ENCODE measurements at regions not wholly inside any gene's neighbourhood (a gene's known extent, or its start where the extent isn't known, plus 50 kb on each side); places are given as distances from the start of the nearest gene placed in this dataset.

GRCh38 chr18:66999003-66999402 is 395.1 kb upstream of the CDH19 start:
- Mint-ChIP-seq H3K36me3 (ENCODE audit: low read depth) (no peaks in the 10 kb centered on the region), H3K4me3 (ENCODE audit: unreplicated experiment) (no peak overlapping the region), H3K27me3 (ENCODE audit: low read depth) (peaks cover 12% of the 10 kb centered on the region), H3K4me1 (ENCODE audit: low read depth) (no peaks in the 10 kb centered on the region), H3K9me3 (ENCODE audit: low read depth) (no peaks in the 10 kb centered on the region), H3K27ac (ENCODE audit: unreplicated experiment) (no peak overlapping the region)
- no peak for DNase-seq (ENCODE audit: low spot score)
- TF ChIP-seq, protein P1, sequence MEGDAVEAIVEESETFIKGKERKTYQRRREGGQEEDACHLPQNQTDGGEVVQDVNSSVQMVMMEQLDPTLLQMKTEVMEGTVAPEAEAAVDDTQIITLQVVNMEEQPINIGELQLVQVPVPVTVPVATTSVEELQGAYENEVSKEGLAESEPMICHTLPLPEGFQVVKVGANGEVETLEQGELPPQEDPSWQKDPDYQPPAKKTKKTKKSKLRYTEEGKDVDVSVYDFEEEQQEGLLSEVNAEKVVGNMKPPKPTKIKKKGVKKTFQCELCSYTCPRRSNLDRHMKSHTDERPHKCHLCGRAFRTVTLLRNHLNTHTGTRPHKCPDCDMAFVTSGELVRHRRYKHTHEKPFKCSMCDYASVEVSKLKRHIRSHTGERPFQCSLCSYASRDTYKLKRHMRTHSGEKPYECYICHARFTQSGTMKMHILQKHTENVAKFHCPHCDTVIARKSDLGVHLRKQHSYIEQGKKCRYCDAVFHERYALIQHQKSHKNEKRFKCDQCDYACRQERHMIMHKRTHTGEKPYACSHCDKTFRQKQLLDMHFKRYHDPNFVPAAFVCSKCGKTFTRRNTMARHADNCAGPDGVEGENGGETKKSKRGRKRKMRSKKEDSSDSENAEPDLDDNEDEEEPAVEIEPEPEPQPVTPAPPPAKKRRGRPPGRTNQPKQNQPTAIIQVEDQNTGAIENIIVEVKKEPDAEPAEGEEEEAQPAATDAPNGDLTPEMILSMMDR (IDR thresholded peaks at IDR 0.05) = no peak

GRCh38 chr18:66995270-66995669 is 391.4 kb upstream of the CDH19 start:
- H3K27ac Mint-ChIP-seq (ENCODE audit: unreplicated experiment) = no peak overlapping the region
- no peak for DNase-seq (ENCODE audit: low spot score)
- no peaks in the 10 kb centered on the region for H3K9me3 Mint-ChIP-seq (ENCODE audit: low read depth)
- no peak overlapping the region for H3K4me3 Mint-ChIP-seq (ENCODE audit: unreplicated experiment)
- H3K27me3 Mint-ChIP-seq (ENCODE audit: low read depth) = peaks cover 6% of the 10 kb centered on the region
- H3K36me3 Mint-ChIP-seq (ENCODE audit: low read depth) = no peaks in the 10 kb centered on the region
- H3K4me1 Mint-ChIP-seq (ENCODE audit: low read depth) = no peaks in the 10 kb centered on the region
- TF ChIP-seq, protein P1 (IDR thresholded peaks at IDR 0.05) = no peak

DNA sequence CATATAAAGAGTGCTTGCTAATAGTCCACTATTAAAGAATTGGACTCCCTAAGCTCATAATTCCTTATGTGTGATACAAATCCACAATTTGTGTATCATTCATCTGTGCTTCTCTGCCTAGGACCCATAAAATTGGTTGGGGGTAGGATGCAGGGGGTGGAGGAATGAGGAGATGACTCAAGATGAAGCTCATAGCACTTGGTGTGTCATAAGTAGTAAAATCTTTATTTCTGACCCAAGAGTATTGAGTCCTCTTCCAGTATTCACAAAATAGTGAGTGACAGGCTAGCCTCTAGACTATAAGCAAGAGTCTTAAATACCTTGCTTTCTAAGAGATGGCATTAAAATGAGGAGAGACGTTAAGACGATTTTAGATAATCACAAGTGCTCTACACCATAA is 390.9 kb upstream of the CDH19 start:
- H3K27me3 Mint-ChIP-seq (ENCODE audit: low read depth) = peaks cover 6% of the 10 kb centered on the region
- no peak overlapping the region for H3K27ac Mint-ChIP-seq (ENCODE audit: unreplicated experiment)
- no peaks in the 10 kb centered on the region for H3K4me1 Mint-ChIP-seq (ENCODE audit: low read depth)
- no peaks in the 10 kb centered on the region for H3K36me3 Mint-ChIP-seq (ENCODE audit: low read depth)
- H3K9me3 Mint-ChIP-seq (ENCODE audit: low read depth) = no peaks in the 10 kb centered on the region
- TF ChIP-seq, protein P1 (IDR thresholded peaks at IDR 0.05) = no peak
- no peak for DNase-seq (ENCODE audit: low spot score)
- H3K4me3 Mint-ChIP-seq (ENCODE audit: unreplicated experiment) = no peak overlapping the region

DNA sequence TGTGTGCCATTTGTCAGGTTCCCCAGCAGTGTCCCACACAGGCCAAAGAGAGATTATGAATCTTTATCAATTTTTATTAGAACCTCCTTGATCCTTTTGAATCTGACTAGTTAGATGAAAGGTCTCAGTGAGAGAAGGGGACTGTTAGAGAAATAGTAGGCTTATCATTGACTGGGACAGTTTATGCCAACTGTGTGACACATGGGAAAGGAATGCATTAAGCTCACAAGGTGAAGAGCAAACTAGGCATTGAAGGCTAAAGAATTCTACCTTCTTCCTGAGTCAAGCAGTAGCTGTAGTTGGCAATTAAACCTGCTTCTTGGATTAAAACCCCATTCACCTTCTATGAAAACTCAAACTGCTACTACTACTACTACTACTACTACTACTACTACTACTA is 389.6 kb upstream of the CDH19 start:
- Mint-ChIP-seq H3K9me3 (ENCODE audit: low read depth) (no peaks in the 10 kb centered on the region), H3K4me1 (ENCODE audit: low read depth) (no peaks in the 10 kb centered on the region), H3K27me3 (ENCODE audit: low read depth) (peaks cover 6% of the 10 kb centered on the region), H3K36me3 (ENCODE audit: low read depth) (no peaks in the 10 kb centered on the region), H3K27ac (ENCODE audit: unreplicated experiment) (no peak overlapping the region), H3K4me3 (ENCODE audit: unreplicated experiment) (no peak overlapping the region)
- DNase-seq (ENCODE audit: low spot score) = no peak
- TF ChIP-seq, protein P1 (IDR thresholded peaks at IDR 0.05) = no peak

DNA sequence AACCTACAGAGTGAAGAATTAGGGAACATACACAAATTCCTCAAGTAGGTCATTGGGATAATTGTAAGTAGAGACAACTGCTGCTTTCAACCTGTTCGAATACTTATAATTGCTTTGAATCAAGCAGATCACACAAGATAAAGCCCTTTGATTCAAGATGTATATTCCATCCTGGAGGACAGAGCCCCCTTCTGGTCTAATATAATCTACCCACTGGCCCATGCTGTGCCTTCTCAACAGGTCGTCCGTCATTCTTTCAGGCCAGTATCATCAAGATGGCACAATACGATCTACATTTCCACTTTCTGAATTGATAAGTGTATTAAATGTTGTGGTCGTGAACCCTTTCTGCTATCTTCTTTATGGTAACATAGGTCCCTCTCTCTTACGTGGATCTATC is 387.0 kb upstream of the CDH19 start:
- H3K4me3 Mint-ChIP-seq (ENCODE audit: unreplicated experiment) = no peak overlapping the region
- no peaks in the 10 kb centered on the region for H3K9me3 Mint-ChIP-seq (ENCODE audit: low read depth)
- TF ChIP-seq, protein P1 (IDR thresholded peaks at IDR 0.05) = no peak
- H3K27ac Mint-ChIP-seq (ENCODE audit: unreplicated experiment) = no peak overlapping the region
- DNase-seq (ENCODE audit: low spot score) = no peak
- no peaks in the 10 kb centered on the region for H3K36me3 Mint-ChIP-seq (ENCODE audit: low read depth)
- H3K27me3 Mint-ChIP-seq (ENCODE audit: low read depth) = peaks cover 3% of the 10 kb centered on the region
- no peaks in the 10 kb centered on the region for H3K4me1 Mint-ChIP-seq (ENCODE audit: low read depth)

Measured in chondrocyte (in vitro differentiated cells).